Endodermal cell (in vitro differentiated cells): ENCODE measurements at regions not wholly inside any gene's neighbourhood (a gene's known extent, or its start where the extent isn't known, plus 50 kb on each side); places are given as distances from the start of the nearest gene placed in this dataset.

Experiments
- DNase-seq: peaks from one replicate; pipeline ENCODE4 v3.0.0-alpha.2; 2017
- H3K27ac ChIP-seq: 2 replicates; pipeline ENCODE4 v1.5.1; 2013; ENCODE audit warnings: mild to moderate bottlenecking, low read depth, low read length, moderate library complexity
- H3K27me3 ChIP-seq: 2 replicates; pipeline ENCODE4 v1.6.1; 2013; ENCODE audit warnings: mild to moderate bottlenecking, low read length, moderate library complexity; ENCODE audit not compliant: insufficient read depth, control insufficient read depth, poor library complexity, severe bottlenecking
- H3K36me3 ChIP-seq: 2 replicates; pipeline ENCODE4 v1.7.0; 2013; ENCODE audit warnings: mild to moderate bottlenecking, low read length, moderate library complexity; ENCODE audit not compliant: control insufficient read depth, insufficient read depth
- H3K4me1 ChIP-seq: one replicate; pipeline ENCODE4 v1.7.0; 2013; ENCODE audit warnings: low read length; ENCODE audit not compliant: control insufficient read depth, insufficient read depth
- H3K4me3 ChIP-seq: 2 replicates; pipeline ENCODE4 v1.5.1; 2013; ENCODE audit warnings: mild to moderate bottlenecking, low read length, moderate library complexity
- H3K9ac ChIP-seq: 2 replicates; pipeline ENCODE4 v1.6.1; 2013; ENCODE audit warnings: mild to moderate bottlenecking, low read length, moderate library complexity; ENCODE audit not compliant: poor library complexity, severe bottlenecking; ENCODE audit errors: extremely low read depth
- H3K9me3 ChIP-seq: 2 replicates; pipeline ENCODE4 v1.6.1; 2013; ENCODE audit warnings: mild to moderate bottlenecking, low read length, moderate library complexity; ENCODE audit not compliant: control insufficient read depth
- H3K27ac Mint-ChIP-seq: 2 replicates; pipeline ENCODE4 v1.8.0; 2020; ENCODE audit warnings: mixed read lengths
- H3K27me3 Mint-ChIP-seq: 2 replicates; pipeline ENCODE4 v1.8.0; 2021; ENCODE audit warnings: mild to moderate bottlenecking, mixed read lengths; ENCODE audit not compliant: insufficient read depth
- H3K36me3 Mint-ChIP-seq: 2 replicates; pipeline ENCODE4 v1.8.0; 2020; ENCODE audit warnings: low read depth, mixed read lengths
- H3K4me1 Mint-ChIP-seq: 2 replicates; pipeline ENCODE4 v1.8.0; 2020; ENCODE audit warnings: mixed read lengths
- H3K4me3 Mint-ChIP-seq: 2 replicates; pipeline ENCODE4 v1.8.0; 2020; ENCODE audit warnings: mild to moderate bottlenecking, moderate library complexity, mixed read lengths
- H3K9me3 Mint-ChIP-seq: 2 replicates; pipeline ENCODE4 v1.8.0; 2020; ENCODE audit warnings: mild to moderate bottlenecking, mixed read lengths
- WGBS, 2 experiments: methylation state at CpG; one replicate each; pipeline versions ENCODE4 v1.1.5 to v1.1.7; 2013; ENCODE audit warnings: missing lambda C conversion rate in 2 of 2, mixed read lengths in 1 of 2; ENCODE audit not compliant: insufficient coverage in 1 of 2, insufficient read length in 1 of 2; 5-methylcytosine and 5-hydroxymethylcytosine counted together
- TF ChIP-seq, protein P1 (sequence below): fragments of 200-600 bp; sonication (generic); conservative IDR thresholded peaks from 2 replicates; pipeline ENCODE4 v1.5.0; 2021; ENCODE audit warnings: antibody characterized with exemption, mild to moderate bottlenecking

DNA sequence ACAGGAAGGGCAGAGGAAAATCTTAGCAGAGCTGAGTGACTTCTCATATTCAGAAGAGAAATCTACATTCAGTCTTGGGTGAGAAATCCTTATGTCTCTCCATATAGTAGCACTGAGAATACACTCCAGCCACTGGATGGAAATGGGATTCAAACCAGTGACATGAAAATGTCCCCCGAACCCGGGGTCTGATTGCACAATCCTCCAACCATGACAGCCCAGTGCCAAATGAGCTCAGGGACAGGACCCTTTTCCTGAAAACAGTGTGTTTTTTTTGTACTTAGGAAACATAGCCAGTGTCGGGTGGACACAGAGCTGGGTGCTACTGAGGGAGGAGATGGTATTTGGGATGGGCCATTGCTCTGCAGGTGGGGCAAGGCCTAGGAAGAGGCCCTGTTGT, 185.6 kb downstream of the CXCL12 start:
- no peak overlapping the region for H3K9ac ChIP-seq
- H3K9me3 ChIP-seq: no peaks in the 10 kb centered on the region

DNA sequence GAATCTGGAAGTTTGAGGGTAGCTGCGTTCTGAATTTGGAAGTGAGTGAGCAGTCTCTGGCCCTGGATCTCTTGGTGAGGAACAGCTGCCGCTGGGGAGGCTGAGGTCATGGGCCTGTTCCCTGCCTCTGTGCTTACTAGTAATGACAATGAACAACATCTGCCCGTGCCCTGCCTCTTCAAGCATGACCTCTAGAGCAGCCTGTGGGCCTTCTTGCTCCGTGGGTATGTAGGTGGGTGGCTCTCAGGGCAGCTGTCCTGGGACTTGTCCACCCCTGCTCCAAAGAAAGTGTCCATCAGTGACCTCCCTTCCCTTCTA, 186.2 kb downstream of the CXCL12 start:
- no peaks in the 10 kb centered on the region for H3K36me3 ChIP-seq
- no peak overlapping the region for H3K4me3 ChIP-seq
- H3K36me3 Mint-ChIP-seq: no peaks in the 10 kb centered on the region
- H3K27me3 ChIP-seq: no peaks in the 10 kb centered on the region
- no peak overlapping the region for H3K9ac ChIP-seq
- H3K27me3 Mint-ChIP-seq: no peaks in the 10 kb centered on the region
- no peak overlapping the region for H3K27ac ChIP-seq
- H3K4me3 Mint-ChIP-seq: no peak overlapping the region
- no peak for DNase-seq
- H3K27ac Mint-ChIP-seq: no peak overlapping the region
- WGBS, 2 experiments: 85 to 89% methylated on average over 4 of the region's 4 CpGs
- H3K4me1 Mint-ChIP-seq: peaks cover 4% of the 10 kb centered on the region
- H3K4me1 ChIP-seq: no peaks in the 10 kb centered on the region
- no peaks in the 10 kb centered on the region for H3K9me3 ChIP-seq
- TF ChIP-seq, protein P1, sequence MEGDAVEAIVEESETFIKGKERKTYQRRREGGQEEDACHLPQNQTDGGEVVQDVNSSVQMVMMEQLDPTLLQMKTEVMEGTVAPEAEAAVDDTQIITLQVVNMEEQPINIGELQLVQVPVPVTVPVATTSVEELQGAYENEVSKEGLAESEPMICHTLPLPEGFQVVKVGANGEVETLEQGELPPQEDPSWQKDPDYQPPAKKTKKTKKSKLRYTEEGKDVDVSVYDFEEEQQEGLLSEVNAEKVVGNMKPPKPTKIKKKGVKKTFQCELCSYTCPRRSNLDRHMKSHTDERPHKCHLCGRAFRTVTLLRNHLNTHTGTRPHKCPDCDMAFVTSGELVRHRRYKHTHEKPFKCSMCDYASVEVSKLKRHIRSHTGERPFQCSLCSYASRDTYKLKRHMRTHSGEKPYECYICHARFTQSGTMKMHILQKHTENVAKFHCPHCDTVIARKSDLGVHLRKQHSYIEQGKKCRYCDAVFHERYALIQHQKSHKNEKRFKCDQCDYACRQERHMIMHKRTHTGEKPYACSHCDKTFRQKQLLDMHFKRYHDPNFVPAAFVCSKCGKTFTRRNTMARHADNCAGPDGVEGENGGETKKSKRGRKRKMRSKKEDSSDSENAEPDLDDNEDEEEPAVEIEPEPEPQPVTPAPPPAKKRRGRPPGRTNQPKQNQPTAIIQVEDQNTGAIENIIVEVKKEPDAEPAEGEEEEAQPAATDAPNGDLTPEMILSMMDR: no peak
- peaks cover 14% of the 10 kb centered on the region for H3K9me3 Mint-ChIP-seq

More for the DNA sequence above, 185.6 kb downstream of the CXCL12 start:
- DNase-seq: no peak
- Mint-ChIP-seq H3K4me1 (peaks cover 4% of the 10 kb centered on the region), H3K27me3 (no peaks in the 10 kb centered on the region), H3K36me3 (no peaks in the 10 kb centered on the region), H3K27ac (no peak overlapping the region), H3K4me3 (no peak overlapping the region), H3K9me3 (peaks cover 14% of the 10 kb centered on the region)
- Histone ChIP-seq H3K4me3 (no peak overlapping the region), H3K27me3 (no peaks in the 10 kb centered on the region), H3K4me1 (no peaks in the 10 kb centered on the region), H3K27ac (no peak overlapping the region), H3K36me3 (no peaks in the 10 kb centered on the region)
- WGBS, 2 experiments: 96 to 100% methylated on average over 2 to 3 of the region's 3 CpGs
- TF ChIP-seq, protein P1: no peak

DNA sequence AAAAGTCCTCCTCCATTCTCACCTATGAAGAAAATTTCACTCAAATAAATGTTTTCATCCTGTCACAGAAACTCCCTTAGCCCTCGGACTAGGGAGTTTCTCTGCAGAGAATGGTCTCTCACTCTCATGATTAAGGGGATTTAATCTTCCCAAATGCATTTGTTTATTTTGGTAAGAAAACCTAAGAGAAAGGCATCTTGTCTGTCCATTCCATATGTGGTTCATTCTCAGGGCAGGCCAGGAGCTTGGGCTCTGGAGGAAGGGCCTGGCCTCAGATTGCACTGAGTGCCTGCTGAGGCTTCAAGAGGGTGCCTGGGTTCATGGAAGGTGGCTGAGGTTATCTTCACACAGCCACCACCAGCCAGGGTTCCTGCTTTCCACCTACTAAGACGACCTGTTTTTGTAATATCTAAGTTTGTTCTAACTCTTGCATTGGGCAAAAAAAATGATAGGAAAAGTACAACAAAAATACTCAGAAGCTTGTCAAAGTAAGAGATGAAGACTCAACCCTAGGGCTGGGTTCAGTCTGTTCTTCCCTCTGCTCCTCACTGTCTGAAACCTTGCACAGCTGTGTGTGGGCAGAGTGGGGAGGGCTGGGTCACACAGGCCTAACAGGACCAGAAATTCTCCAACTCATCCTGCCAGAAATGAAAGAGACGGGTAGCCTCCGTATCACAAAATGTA, 186.7 kb downstream of the CXCL12 start:
- peaks cover 4% of the 10 kb centered on the region for H3K4me1 Mint-ChIP-seq
- DNase-seq: no peak
- TF ChIP-seq, protein P1: no peak
- no peak overlapping the region for H3K4me3 Mint-ChIP-seq
- Histone ChIP-seq H3K27ac (no peak overlapping the region), H3K4me3 (no peak overlapping the region), H3K4me1 (no peaks in the 10 kb centered on the region), H3K36me3 (no peaks in the 10 kb centered on the region), H3K9me3 (no peaks in the 10 kb centered on the region), H3K9ac (no peak overlapping the region), H3K27me3 (no peaks in the 10 kb centered on the region)
- no peaks in the 10 kb centered on the region for H3K36me3 Mint-ChIP-seq
- H3K27ac Mint-ChIP-seq: no peak overlapping the region
- H3K9me3 Mint-ChIP-seq: peaks cover 14% of the 10 kb centered on the region
- H3K27me3 Mint-ChIP-seq: no peaks in the 10 kb centered on the region
- 76 to 83% methylated on average over 2 to 4 of the region's 4 CpGs for WGBS, 2 experiments
